ENCODE measurements at regions not wholly inside any gene's neighbourhood (a gene's known extent, or its start where the extent isn't known, plus 50 kb on each side); places are given as distances from the start of the nearest gene placed in this dataset.

DNA sequence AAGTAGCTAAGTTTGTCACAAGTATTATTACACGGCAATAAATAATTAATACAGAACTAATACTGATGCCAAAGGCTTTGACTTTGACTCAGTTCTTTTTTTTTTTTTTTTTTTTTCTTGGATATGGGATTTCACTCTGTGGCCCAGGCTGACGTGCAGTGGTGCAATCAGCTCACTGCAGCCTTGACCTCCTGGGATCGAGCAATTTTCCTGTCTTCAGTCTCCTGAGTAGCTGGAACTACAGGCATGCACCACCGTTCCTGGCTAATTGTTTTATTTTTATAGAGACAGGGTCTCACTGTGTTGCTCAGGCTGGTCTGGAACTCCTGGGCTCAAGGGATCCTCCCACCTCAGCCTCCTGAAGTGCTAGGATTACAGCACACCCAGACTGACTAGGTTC lies 284.5 kb downstream of the SS18 start:
- DNase-seq = no peak

DNA sequence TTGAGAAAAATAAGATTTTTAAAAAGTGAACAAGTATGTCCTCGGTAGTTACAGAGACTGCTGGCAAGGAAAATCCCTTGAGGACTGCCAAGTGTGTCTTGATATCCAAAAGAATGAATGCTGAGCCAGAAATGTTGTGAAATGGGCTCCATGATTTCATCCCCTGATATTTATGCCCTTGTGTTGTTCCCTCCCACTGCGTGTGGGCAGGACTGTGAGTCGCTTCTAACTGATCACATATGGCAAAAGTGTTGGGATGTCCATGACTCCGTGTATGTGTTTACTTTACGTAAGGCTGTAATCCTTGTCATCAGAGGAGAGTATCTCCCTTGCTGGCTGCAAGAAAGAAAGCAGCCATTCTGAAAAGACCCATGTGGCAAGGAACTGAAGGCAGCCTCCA lies 285.1 kb downstream of the SS18 start:
- no peak for DNase-seq

DNA sequence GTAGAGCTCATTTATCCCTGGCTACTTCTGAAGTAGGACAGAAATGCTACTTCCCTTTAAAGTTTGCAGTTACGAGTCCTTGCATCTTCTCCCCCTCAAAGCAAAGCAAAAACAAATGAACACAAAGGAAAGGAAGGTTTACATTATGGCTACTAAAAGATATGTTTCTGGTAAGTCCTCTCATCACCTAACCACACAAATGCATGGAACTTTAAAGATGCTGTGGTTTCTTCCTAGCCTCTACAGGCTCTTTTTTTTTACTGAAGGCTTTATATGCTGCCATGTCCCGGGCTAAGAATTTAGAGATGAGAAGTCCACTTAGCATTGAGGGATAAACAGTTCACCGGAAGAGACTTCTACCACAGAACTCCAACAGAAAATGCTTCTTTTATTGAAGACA lies 291.2 kb downstream of the SS18 start:
- no peak for DNase-seq

DNA sequence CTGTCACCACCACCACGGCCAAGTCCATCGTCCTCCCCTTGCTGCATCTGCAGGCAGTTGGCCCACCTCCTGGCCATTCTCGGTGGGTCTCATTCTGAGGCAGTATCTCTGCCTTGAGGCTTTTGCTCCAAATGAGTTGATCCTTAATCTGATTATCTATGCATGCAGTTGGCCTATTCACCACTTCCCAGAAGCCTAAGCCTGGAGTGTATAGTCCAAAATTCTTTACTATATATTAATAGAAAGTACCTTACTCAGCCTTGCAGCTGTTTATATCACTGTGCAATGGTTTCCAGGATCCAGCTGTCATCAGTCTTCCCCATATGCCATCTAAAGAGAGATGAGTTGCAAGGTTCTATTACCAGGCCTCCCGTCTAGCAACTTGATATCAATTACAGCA lies 292.4 kb downstream of the SS18 start:
- no peak for DNase-seq

DNA sequence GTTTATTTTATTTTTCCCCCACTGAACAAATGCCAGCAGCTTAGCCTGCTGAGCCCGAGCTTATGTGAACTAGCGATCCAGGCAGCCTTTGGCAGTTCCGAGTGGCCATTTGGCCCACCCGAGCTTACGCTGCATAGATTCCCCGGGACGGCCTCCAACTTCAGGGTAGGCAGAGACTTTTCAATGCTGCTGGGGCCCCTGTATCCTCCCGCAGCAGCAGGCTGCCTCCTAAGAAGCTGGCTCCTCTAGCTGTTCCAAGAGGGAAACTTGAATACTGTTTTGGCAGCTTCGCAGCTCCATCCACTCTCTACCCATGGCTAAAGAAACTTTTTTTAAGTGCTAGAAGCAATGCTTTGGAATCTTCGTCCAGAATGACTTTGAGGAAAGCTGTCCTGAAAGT lies 295.2 kb downstream of the SS18 start:
- no peak for DNase-seq

DNA sequence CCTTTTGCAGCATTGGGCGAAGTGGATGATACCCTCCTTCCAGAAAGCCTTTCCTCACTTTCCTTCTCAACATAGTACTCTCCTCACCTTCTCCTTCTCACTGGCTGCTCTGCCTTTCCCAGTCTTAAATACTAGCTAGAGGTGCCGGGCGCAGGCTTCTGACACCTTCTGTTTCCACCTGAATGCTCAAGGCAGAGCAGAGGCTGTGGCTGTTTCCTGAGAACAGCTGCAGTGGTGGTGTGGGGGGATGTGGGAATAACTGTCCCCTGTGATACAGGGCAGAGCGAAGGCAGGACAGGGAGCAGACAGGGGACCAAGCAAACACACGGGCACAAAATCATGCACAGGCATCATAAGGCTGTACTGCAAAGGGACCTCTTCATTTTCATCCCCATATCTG lies 303.1 kb downstream of the SS18 start:
- DNase-seq = no peak

DNA sequence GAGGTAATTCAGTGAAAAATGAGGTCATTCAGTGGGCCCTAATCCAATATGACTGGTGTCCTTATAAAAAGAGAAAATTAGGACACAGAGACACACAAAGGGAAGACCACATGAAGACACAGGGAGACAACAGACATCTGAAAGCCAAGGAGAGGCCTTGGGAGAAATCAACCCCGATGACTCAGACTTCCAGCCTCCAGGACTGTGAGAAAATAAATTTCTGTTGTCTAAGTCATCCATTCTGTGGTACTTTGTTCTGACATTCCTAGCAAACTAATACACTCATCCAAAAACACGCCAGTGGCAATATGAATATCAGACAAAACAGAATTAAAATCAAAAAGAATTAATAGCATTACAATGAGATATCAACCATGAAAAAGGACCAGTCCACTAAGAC lies 303.7 kb downstream of the SS18 start:
- no peak for DNase-seq

DNA sequence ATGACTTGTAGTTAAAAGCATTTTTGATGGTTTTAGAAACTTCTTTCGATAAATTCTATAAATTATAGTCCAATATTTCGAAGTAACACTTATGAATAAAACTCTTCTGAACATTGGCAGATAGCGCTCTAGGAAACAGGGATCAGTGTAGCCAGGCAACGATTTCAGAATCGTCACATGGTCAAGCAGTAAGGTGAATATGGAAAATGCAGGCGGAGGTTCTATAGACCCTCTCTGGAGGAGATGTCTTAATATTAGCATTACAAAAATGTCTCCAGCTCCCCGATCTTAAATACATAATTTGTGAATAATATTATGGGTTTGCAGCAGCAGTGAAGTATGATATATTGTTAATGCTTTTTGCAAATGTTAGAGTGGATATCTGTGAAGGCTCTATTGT lies 310.3 kb downstream of the SS18 start:
- DNase-seq = no peak

DNA sequence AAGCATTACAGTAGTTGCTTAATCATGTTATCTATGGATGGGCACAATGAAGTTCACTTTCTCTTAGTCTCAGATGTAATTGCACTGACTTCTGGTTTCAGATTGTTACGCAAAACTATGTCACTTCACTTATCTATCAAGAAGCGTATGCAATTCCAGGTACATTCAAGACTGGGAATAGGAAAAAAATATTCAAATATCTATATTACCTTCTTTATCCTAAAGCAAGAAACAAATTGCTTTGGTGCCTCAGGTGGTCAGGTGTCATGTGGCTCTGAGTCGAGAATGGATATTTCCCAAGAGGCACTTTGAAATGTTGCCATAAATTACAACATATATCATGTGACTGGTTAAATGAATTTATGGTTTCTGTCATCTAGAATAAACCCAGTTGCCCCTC lies 318.6 kb downstream of the SS18 start:
- no peak for DNase-seq

DNA sequence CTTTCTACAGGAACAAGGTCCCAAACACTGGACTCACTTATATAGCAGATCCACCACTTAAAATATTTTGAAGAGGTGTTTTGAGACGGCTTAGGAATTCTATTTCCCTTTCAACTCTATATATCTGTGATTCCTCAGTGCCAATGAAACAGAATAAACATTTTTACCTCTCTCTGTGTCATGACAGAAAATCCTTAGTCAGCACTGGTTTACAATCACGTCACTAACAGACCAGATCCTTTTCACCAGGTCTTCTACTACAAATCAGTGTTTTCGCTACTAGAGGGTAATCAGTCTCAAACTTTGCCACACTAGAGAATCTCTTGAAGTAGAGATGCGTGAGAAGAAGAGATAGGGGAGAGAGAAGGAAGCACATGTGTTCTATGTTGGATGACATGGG lies 325.6 kb downstream of the SS18 start:
- no peak for DNase-seq

DNA sequence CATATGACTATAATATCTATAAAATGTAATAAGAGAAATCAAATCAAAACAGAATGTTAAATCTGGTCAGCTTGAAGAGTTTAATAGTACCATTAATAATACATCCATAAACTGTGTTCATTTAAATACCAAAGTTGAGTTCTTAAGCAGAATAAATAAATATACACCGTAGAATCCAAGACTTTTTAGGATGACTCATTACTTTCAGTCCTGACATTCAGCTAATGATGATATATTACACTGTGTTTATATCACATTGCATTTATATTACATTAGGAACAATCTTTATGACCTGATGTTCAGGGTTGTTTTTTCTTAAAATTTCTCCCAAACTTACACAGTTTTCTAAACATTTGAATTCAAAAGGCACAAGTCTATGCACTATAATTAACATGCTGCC lies 331.3 kb downstream of the SS18 start:
- DNase-seq = no peak

DNA sequence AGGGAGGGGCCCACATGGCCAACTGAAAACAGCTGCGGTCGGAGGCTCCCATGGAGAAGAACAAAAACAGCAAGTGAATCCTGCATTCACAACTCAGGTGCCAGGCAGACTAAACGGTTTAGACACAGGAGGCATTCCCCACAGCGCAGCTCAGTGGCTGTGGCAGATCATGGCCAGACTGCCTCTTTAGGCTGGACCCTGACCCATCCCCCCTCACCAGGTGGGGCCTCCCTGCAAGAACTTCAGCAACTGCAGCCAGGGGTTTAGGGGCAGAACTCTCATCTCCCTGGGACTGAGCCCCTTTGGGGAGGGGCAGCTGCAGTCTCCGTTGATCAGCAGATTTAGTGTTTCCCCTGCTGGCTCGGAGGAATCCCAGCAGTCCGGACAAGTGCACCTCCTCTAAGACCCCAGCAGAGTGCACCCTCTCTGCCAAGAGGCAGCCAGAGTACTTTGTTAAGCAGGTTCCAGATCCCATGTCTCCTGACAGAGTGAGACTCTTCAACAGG lies 346.7 kb downstream of the SS18 start:
- DNase-seq = no peak

DNA sequence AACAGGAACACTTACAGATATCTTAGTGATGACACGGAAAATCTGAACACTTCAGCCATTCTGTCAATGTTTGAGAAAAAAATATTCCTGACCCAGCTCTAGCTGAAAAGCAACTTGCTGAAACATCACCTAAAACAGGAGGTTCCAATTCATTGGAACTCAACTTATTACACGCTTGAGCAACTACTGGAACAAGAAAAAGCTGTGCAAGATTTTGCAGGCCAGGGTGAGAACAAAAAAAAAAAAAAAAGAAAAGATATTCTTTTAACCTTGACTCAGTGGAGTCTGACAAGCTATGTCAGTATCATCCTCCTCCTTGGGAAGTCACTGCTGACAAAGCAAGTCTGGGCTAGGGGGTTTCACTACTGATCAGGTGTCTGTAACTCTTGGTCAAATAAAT lies 351.0 kb downstream of the SS18 start:
- no peak for DNase-seq

DNA sequence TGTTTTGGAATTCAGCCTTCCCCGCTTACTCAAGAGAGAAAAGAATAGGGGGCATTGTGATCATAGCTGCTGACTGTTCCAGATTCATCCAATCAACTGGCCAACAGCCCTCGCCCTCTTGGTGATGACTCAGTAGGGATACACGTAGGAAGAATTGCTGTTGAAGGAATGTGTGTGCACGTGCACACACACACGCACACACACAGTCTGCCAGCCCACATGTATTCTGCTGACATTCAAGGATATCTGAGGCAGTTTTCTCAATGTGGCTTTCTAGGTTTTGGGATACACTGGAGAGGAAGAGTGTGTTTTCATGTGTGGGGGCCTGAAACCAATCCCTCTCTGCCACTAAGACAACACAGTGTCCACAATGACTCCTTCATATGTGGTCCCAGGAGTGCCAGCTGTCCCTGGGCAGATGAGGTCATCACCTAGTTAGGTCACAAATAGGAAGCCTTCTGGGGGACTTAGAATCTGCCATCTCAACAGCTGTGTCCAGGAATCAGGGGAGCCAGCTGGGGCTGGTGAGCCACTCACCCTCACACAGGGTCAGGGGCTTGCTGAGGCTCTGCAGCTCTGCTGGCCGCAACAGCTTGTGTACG lies 352.6 kb downstream of the SS18 start:
- DNase-seq = no peak

DNA sequence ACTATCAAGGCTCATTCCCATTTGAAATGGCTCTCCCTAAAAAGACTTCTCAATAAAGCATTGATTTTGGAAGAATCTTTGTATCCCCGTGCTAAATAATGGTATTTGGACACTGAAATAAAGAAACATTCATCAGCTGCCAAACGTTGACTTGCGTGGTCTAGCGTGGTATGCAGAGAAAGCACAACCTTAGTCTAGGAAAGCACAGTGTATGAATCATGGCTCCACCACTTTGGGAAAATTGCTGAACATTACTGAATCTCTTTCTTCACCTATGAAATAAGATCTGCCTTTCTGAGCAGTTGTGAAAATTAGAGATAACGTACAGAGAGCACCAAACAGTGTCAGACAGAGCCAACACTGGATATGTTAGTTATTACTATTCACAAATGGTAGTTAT lies 353.9 kb downstream of the SS18 start:
- no peak for DNase-seq

DNA sequence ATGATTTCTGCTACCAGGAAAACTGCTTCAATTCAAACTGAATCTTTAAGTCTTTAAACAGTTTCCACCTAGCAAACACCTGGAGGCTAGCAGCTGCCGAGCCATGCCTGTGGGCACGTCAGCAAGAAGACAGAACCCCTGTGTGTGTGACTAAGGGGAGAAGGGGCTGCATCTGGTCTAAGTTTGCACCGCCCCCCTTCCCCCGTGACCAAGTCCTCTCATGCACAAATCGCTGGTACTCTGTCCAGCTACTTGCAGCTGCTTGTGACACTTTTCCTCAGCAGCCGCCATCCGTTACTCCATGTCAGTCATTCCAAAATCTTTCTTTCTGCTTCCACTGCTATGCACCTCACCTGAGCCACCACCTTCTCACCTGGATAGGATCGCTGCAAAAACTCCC lies 355.0 kb downstream of the SS18 start:
- no peak for DNase-seq

DNA sequence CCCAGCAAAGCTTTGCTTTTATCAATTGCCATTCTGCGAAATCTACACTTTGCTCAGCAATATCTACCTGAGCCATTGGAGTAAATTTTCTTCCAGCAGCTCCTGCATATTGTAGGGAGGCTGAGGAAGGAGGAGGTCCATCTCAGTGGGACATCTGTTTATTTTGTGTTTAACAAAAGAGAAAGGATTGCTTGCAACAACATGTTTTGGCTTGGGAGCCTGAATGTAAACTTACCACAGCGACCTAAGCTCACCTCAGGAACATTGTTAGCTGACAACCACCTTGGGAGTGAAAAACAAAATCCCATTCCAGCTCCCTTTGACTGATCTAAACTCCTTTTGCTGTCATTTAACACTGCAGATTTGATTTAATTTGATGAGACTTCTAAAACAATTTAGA lies 356.1 kb downstream of the SS18 start:
- no peak for DNase-seq

DNA sequence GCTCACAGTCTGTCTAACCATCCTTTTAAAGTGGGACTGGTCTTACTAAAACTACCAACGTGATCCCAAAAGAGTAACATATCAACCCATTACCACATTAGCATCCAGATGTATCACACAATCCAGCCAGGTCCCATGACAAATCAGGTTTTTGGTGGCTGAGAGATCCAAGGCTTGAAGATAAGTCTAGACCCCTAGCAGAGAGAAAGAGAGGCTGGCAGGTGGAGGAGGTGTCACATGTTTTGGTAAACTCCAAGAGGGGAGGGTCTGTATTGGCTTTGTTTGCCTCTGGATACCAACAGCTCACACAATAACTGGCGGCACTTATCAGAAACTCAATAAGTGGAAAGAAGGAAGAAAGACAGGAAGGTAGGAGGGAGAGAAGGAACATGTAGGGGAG lies 357.6 kb downstream of the SS18 start:
- DNase-seq = no peak

DNA sequence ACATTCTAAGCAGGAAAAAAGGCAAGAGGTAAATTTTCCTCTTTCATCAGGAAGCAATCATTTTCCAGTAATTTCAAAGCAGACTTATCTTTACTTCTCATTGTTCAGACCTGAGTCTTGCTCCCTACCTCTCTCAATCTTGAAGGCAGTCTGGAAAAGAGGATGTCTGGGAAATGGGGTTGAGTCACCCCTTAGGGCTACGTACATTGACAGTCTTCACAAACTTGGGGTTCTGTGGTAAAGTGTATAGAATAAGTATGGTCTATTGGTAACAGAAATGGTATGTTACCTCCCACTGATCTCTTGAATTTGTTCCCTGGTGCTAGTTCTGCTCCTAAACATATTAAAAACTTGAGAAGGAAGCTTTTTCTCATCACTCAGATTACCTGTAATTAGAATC lies 361.3 kb downstream of the SS18 start:
- no peak for DNase-seq

DNA sequence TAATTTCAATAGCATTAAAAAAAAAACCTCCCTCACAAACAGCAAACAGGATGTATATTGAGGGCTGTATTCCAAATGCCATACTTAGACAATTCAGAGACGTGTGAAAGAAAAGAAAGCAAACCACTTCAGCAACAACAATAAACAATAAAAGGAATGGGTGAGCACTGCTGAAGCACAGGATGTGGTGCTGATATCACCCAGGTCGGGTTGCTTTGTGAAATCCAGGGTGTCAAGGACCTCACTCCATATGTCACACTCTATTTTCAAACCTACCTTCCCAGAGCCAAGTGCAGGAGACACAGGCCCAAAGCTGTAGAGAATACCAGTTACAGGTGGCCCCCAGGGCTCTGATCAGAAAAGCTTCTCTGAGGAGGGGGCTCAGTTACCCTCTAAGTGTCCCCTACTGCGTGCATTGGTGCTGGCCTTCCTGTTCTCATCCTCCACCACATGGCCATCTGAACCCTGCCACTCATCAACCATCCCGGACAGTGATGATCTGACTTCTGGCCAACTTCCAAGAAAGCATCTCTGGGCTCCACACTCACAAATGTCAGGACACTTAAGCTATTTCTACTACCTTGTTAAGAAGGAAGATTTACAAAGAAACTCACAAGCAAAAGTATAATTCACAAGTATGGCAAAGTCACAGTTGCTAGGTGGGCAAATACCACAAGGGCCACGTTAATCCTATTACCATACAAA lies 363.0 kb downstream of the SS18 start:
- no peak for DNase-seq

DNA sequence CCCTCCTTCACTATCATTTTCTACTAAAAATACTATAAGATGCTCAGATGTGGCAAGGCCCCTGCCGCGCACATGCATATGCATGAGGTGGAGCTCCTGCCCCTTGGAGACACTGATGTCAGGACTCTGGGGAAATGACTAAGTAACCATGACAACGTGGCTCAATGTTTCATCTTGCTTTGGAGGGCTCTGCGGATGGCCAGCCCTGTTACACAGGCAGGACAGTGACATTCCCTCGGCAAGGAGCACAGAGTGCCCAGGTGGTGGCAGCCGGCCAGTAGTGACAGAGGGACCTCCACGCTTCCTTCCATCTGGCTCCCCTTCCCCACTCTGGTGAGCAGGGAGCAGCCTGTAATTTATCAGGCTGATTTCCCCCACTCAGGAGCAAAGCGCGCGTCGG lies 364.1 kb downstream of the SS18 start:
- no peak for DNase-seq

DNA sequence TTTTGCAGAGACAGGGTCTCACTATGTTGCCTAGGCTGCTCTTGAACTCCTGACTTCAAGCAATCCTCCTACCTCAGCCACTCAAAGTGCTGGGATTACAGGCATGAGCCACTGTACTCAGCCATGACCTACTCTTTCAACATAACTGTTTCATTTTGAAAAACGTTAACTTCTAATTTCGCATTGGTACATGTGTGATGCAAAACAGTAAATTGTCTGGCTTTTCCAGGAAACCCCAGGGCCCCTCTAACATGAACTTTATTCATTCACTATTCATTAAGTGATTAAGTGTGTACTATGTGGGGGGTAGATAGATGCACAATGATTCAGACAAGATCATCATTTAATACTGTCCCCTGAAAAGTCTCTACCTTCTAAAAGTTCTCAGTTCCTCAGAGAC lies 364.9 kb downstream of the SS18 start:
- no peak for DNase-seq

DNA sequence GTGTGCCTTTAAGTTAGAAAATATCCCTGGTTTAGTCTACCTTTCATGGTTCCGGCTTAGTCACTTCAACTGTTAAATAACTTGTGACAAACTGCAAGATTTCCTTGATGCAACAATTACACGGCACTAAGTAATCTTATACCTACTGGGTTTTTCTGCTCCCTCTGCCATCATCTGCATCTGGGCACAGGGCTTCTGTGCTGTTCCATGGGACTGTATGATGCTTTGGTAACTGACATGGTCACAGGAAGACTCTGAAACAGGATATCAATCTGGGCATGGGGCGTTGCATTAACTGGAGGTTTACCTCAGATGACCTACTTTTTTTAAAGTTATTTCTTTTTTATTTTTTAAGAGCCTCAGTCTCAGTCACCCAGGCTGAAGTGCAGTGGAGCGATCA lies 365.4 kb downstream of the SS18 start:
- no peak for DNase-seq

DNA sequence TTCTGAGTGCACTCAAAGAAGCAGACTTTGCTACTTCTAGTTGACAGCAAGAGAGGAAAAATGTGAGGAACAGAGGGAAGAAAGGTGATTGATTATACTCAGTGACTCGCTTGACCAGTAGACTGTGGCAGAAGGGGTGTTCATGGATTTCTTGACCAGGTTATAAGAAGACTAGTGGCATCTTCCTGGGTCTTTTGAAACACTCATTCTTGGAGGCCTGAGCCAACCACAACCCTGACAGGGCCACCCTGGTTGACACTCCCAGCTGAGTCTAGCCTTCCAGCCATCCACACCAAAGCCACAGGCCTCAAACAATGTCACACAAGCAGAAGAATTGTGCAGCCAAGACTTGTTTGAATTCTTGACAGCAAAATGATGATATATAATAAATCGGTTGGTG lies 366.3 kb downstream of the SS18 start:
- DNase-seq = no peak

DNA sequence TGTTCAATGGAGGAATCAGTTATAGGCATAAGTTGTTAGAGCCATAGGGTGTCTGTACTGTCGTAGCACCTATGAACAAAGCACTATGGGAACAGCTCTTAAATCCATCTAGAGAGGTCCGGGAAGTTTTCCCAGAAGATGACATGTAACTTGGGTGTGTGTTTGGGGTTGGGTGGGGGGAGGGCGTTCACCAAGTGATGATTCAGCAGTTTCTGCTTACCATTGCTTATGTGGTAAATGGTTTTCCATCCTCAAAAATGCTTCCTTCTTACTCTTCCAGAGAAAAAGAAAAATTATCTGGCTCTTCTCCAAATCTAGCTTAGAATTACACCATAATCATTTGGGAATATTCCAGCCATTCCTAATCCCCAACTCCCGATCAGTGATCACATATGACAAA lies 361.1 kb upstream of the ZNF521 start:
- no peak for DNase-seq

Data from activated CD4-positive, alpha-beta T cell treated with anti-CD3 and anti-CD28 coated beads, Interleukin-2, Interleukin-6, amounts not matched to agents 100 ng/mL and 50 ng/mL, durations not matched to agents 16 hours and 8 hours (primary cell).